Activated CD4-positive, alpha-beta T cell treated with anti-CD3 and anti-CD28 coated beads, Interleukin-2, amount 10 ng/mL, durations not matched to agents 7 days and 5 days (primary cell): ENCODE measurements at regions not wholly inside any gene's neighbourhood (a gene's known extent, or its start where the extent isn't known, plus 50 kb on each side); places are given as distances from the start of the nearest gene placed in this dataset.

Experiments used
- CTCF ChIA-PET: fragments of 350-600 bp; sonication (Branson Sonifier 250); formaldehyde crosslinking; loops from one replicate; lab custom pipeline; 2021; ENCODE audit warnings: antibody characterized with exemption; lab: Charles Lee
- POLR2A ChIA-PET: fragments of 350-600 bp; sonication (Branson Sonifier 250); formaldehyde crosslinking; loops from one replicate; lab custom pipeline; 2021; ENCODE audit warnings: antibody characterized with exemption; lab: Charles Lee
- DNase-seq: peaks from one replicate; pipeline ENCODE4 v3.0.0-alpha.2; 2020
- H3K27ac Mint-ChIP-seq: one replicate; pipeline ENCODE4 v1.8.0; 2021; ENCODE audit warnings: mild to moderate bottlenecking, moderate library complexity, mixed read lengths
- H3K27me3 Mint-ChIP-seq: one replicate; pipeline ENCODE4 v1.8.0; 2021; ENCODE audit warnings: mixed read lengths
- H3K36me3 Mint-ChIP-seq: one replicate; pipeline ENCODE4 v1.8.0; 2021; ENCODE audit warnings: low read depth, mixed read lengths
- H3K4me1 Mint-ChIP-seq: one replicate; pipeline ENCODE4 v1.8.0; 2021; ENCODE audit warnings: mixed read lengths
- H3K4me3 Mint-ChIP-seq: one replicate; pipeline ENCODE4 v1.8.0; 2021; ENCODE audit warnings: mild to moderate bottlenecking, moderate library complexity, mixed read lengths
- H3K9me3 Mint-ChIP-seq: one replicate; pipeline ENCODE4 v1.8.0; 2021; ENCODE audit warnings: mixed read lengths

GRCh38 chr10:47053081-47053798 lies 142.0 kb downstream of the PTPN20 start:
- H3K27ac Mint-ChIP-seq: no peak overlapping the region
- H3K27me3 Mint-ChIP-seq: no peaks in the 10 kb centered on the region
- H3K4me1 Mint-ChIP-seq: peaks cover 6% of the 10 kb centered on the region
- DNase-seq: no peak
- POLR2A ChIA-PET: no interaction called here
- no peak overlapping the region for H3K4me3 Mint-ChIP-seq
- CTCF ChIA-PET: no interaction called here
- H3K36me3 Mint-ChIP-seq: no peaks in the 10 kb centered on the region
- H3K9me3 Mint-ChIP-seq: no peaks in the 10 kb centered on the region

- POLR2A ChIA-PET: no interaction called here
Observed at GRCh38 chr10:47054974-47055373, 143.7 kb downstream of the PTPN20 start.

GRCh38 chr10:47055386-47056246 lies 144.4 kb downstream of the PTPN20 start:
- Mint-ChIP-seq H3K4me3 (no peak overlapping the region), H3K9me3 (no peaks in the 10 kb centered on the region), H3K36me3 (no peaks in the 10 kb centered on the region), H3K27ac (no peak overlapping the region), H3K27me3 (no peaks in the 10 kb centered on the region), H3K4me1 (no peaks in the 10 kb centered on the region)
- POLR2A ChIA-PET: interaction anchor here (0.6 kb wide), 1 partner anchor 285 kb away, joined by 4 read pairs; no protein-coding TSS in a partner anchor
- DNase-seq: no peak
- CTCF ChIA-PET: interaction anchor here (1.4 kb wide), 1 partner anchor 258 kb away, joined by 3 read pairs; no protein-coding TSS in a partner anchor

More at GRCh38 chr10:47054974-47055373, 143.7 kb downstream of the PTPN20 start:
- no peaks in the 10 kb centered on the region for H3K36me3 Mint-ChIP-seq
- DNase-seq: no peak
- no peak overlapping the region for H3K27ac Mint-ChIP-seq
- no peaks in the 10 kb centered on the region for H3K9me3 Mint-ChIP-seq
- no peak overlapping the region for H3K4me3 Mint-ChIP-seq
- CTCF ChIA-PET: interaction anchor here (1.4 kb wide), 1 partner anchor 258 kb away, joined by 3 read pairs; no protein-coding TSS in a partner anchor
- no peaks in the 10 kb centered on the region for H3K4me1 Mint-ChIP-seq
- H3K27me3 Mint-ChIP-seq: no peaks in the 10 kb centered on the region

GRCh38 chr10:47056247-47056510 lies 145.0 kb downstream of the PTPN20 start:
- H3K4me1 Mint-ChIP-seq: no peaks in the 10 kb centered on the region
- no peak overlapping the region for H3K4me3 Mint-ChIP-seq
- POLR2A ChIA-PET: interaction anchor here (0.6 kb wide), 1 partner anchor 284 kb away, joined by 4 read pairs; no protein-coding TSS in a partner anchor
- CTCF ChIA-PET: interaction anchor here (1.4 kb wide), 1 partner anchor 257 kb away, joined by 3 read pairs; no protein-coding TSS in a partner anchor
- no peaks in the 10 kb centered on the region for H3K36me3 Mint-ChIP-seq
- H3K27ac Mint-ChIP-seq: no peak overlapping the region
- DNase-seq: no peak
- H3K9me3 Mint-ChIP-seq: no peaks in the 10 kb centered on the region
- H3K27me3 Mint-ChIP-seq: no peaks in the 10 kb centered on the region

GRCh38 chr10:47057471-47057870 lies 146.2 kb downstream of the PTPN20 start:
- H3K27ac Mint-ChIP-seq: no peak overlapping the region
- H3K4me3 Mint-ChIP-seq: no peak overlapping the region
- no peaks in the 10 kb centered on the region for H3K9me3 Mint-ChIP-seq
- CTCF ChIA-PET: no interaction called here
- H3K4me1 Mint-ChIP-seq: no peaks in the 10 kb centered on the region
- POLR2A ChIA-PET: no interaction called here
- H3K27me3 Mint-ChIP-seq: no peaks in the 10 kb centered on the region
- no peaks in the 10 kb centered on the region for H3K36me3 Mint-ChIP-seq
- no peak for DNase-seq

GRCh38 chr10:47058032-47058702 lies 146.9 kb downstream of the PTPN20 start:
- Mint-ChIP-seq H3K27me3 (no peaks in the 10 kb centered on the region), H3K36me3 (no peaks in the 10 kb centered on the region), H3K4me3 (no peak overlapping the region), H3K9me3 (no peaks in the 10 kb centered on the region), H3K27ac (no peak overlapping the region), H3K4me1 (no peaks in the 10 kb centered on the region)
- POLR2A ChIA-PET: no interaction called here
- DNase-seq: no peak
- CTCF ChIA-PET: no interaction called here

- Mint-ChIP-seq H3K36me3 (no peaks in the 10 kb centered on the region), H3K9me3 (no peaks in the 10 kb centered on the region), H3K27ac (no peak overlapping the region), H3K4me1 (no peaks in the 10 kb centered on the region), H3K4me3 (no peak overlapping the region), H3K27me3 (no peaks in the 10 kb centered on the region)
- DNase-seq: no peak
- ChIA-PET POLR2A (no interaction called here), CTCF (no interaction called here)
Observed at GRCh38 chr10:47058961-47059391, 147.7 kb downstream of the PTPN20 start.

GRCh38 chr10:47059606-47060311 lies 148.5 kb downstream of the PTPN20 start:
- Mint-ChIP-seq H3K27ac (no peak overlapping the region), H3K27me3 (no peaks in the 10 kb centered on the region), H3K4me1 (no peaks in the 10 kb centered on the region), H3K36me3 (no peaks in the 10 kb centered on the region), H3K9me3 (no peaks in the 10 kb centered on the region), H3K4me3 (no peak overlapping the region)
- DNase-seq: no peak
- POLR2A ChIA-PET: no interaction called here
- CTCF ChIA-PET: interaction anchor here (0.7 to 0.8 kb wide), 2 partner anchors 12 to 62 kb away, joined by 3 read pairs; no protein-coding TSS in a partner anchor

- POLR2A ChIA-PET: no interaction called here
- Mint-ChIP-seq H3K4me1 (no peaks in the 10 kb centered on the region), H3K27me3 (no peaks in the 10 kb centered on the region), H3K36me3 (no peaks in the 10 kb centered on the region), H3K27ac (no peak overlapping the region), H3K9me3 (no peaks in the 10 kb centered on the region), H3K4me3 (no peak overlapping the region)
- DNase-seq: no peak
- CTCF ChIA-PET: interaction anchor here (0.7 to 0.8 kb wide), 2 partner anchors 13 to 63 kb away, joined by 3 read pairs; no protein-coding TSS in a partner anchor
Observed at GRCh38 chr10:47060356-47060755, 149.1 kb downstream of the PTPN20 start.

GRCh38 chr10:47060993-47061500 lies 149.8 kb downstream of the PTPN20 start:
- H3K27me3 Mint-ChIP-seq: no peaks in the 10 kb centered on the region
- H3K9me3 Mint-ChIP-seq: no peaks in the 10 kb centered on the region
- H3K36me3 Mint-ChIP-seq: no peaks in the 10 kb centered on the region
- POLR2A ChIA-PET: no interaction called here
- DNase-seq: no peak
- CTCF ChIA-PET: no interaction called here
- no peak overlapping the region for H3K27ac Mint-ChIP-seq
- H3K4me3 Mint-ChIP-seq: no peak overlapping the region
- no peaks in the 10 kb centered on the region for H3K4me1 Mint-ChIP-seq

GRCh38 chr10:47061776-47062175 lies 150.5 kb downstream of the PTPN20 start:
- no peak for DNase-seq
- H3K27me3 Mint-ChIP-seq: no peaks in the 10 kb centered on the region
- no peaks in the 10 kb centered on the region for H3K4me1 Mint-ChIP-seq
- POLR2A ChIA-PET: no interaction called here
- no peaks in the 10 kb centered on the region for H3K9me3 Mint-ChIP-seq
- no peaks in the 10 kb centered on the region for H3K36me3 Mint-ChIP-seq
- H3K27ac Mint-ChIP-seq: no peak overlapping the region
- CTCF ChIA-PET: no interaction called here
- no peak overlapping the region for H3K4me3 Mint-ChIP-seq

- no peak overlapping the region for H3K27ac Mint-ChIP-seq
- H3K4me1 Mint-ChIP-seq: no peaks in the 10 kb centered on the region
- H3K9me3 Mint-ChIP-seq: no peaks in the 10 kb centered on the region
- H3K27me3 Mint-ChIP-seq: no peaks in the 10 kb centered on the region
- POLR2A ChIA-PET: no interaction called here
- H3K36me3 Mint-ChIP-seq: no peaks in the 10 kb centered on the region
- CTCF ChIA-PET: no interaction called here
- no peak overlapping the region for H3K4me3 Mint-ChIP-seq
- no peak for DNase-seq
Observed at GRCh38 chr10:47062441-47063200, 151.4 kb downstream of the PTPN20 start.
